ENCODE measurements at regions not wholly inside any gene's neighbourhood (a gene's known extent, or its start where the extent isn't known, plus 50 kb on each side); places are given as distances from the start of the nearest gene placed in this dataset.

DNA sequence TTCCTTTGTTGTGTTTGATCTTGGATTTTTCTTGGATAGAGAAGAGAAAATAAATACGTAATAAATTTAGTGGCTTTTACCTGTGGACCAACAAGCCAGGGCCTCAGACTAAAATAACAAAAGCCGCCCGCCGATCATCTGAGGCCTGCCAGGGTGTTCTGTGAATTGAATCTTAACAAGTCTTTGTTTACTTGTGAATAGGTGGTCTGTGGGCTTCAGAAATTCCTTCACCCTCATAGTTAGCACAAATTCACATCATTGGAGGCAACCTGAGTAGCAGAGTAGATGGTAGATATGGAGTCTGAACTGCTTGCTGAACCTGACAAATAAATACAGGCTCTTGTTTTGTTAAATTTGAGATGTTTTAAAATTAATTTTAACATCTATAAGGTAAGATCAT lies 176.3 kb upstream of the MTNR1B start:
- no peak overlapping the region for H3K27ac ChIP-seq (ENCODE audit: insufficient read depth in 1 of 2, low read depth in 1 of 2, low read length in 2 of 2, poor library complexity in 1 of 2, severe bottlenecking in 2 of 2)
- H3K4me1 ChIP-seq (ENCODE audit: control extremely low read depth in 1 of 4, control insufficient read depth in 4 of 4, insufficient read depth in 4 of 4, low read length in 3 of 4): peaks cover 6 to 13% (median 8%) of the 10 kb centered on the region in 4 experiments
- H3K27me3 ChIP-seq (replicated peaks in 2 of 5; ENCODE audit: control insufficient read depth in 4 of 5, insufficient read depth in 5 of 5, low read length in 4 of 5): no peaks in the 10 kb centered on the region
- CTCF ChIA-PET: no interaction called here
- H3K9me3 ChIP-seq (ENCODE audit: control extremely low read depth in 1 of 5, control insufficient read depth in 4 of 5, insufficient read depth in 2 of 5, low read depth in 1 of 5, low read length in 4 of 5): no peaks in the 10 kb centered on the region
- 100% methylated on average over 1 of the region's 4 CpGs for WGBS (ENCODE audit: insufficient coverage)
- no peaks in the 10 kb centered on the region for H3K36me3 ChIP-seq (ENCODE audit: control insufficient read depth in 4 of 4, insufficient read depth in 4 of 4, low read length in 3 of 4)
- no peak for DNase-seq
- POLR2A ChIA-PET: no interaction called here
- no peak overlapping the region for H3K4me3 ChIP-seq (ENCODE audit: control insufficient read depth in 1 of 7, extremely low read depth in 1 of 7, insufficient read depth in 4 of 7, low read depth in 2 of 7, low read length in 6 of 7)

DNA sequence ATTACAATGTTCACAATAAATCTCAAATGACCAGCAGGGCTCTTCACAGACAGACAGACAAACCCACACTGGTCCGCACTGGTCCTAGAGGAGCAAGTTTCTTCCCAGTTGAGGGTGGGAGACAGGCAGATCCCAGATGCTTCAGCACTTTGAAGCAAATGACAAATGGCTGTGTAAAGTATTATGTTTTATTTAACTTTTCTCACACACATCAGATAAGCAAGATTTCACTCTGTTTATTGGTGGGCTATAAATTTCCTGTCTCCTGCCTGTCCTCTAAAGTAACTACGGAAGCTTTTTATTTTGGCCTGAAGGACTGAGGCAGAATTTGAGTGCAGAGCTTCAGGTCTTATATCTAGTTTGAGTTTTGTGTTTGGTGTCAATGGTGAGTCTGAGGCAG lies 174.7 kb upstream of the MTNR1B start:
- Histone ChIP-seq H3K4me1 (ENCODE audit: control extremely low read depth in 1 of 4, control insufficient read depth in 4 of 4, insufficient read depth in 4 of 4, low read length in 3 of 4) (peaks cover 6 to 13% (median 8%) of the 10 kb centered on the region in 4 experiments), H3K36me3 (ENCODE audit: control insufficient read depth in 4 of 4, insufficient read depth in 4 of 4, low read length in 3 of 4) (no peaks in the 10 kb centered on the region), H3K9me3 (ENCODE audit: control extremely low read depth in 1 of 5, control insufficient read depth in 4 of 5, insufficient read depth in 2 of 5, low read depth in 1 of 5, low read length in 4 of 5) (no peaks in the 10 kb centered on the region), H3K27ac (ENCODE audit: insufficient read depth in 1 of 2, low read depth in 1 of 2, low read length in 2 of 2, poor library complexity in 1 of 2, severe bottlenecking in 2 of 2) (no peak overlapping the region), H3K4me3 (ENCODE audit: control insufficient read depth in 1 of 7, extremely low read depth in 1 of 7, insufficient read depth in 4 of 7, low read depth in 2 of 7, low read length in 6 of 7) (no peak overlapping the region), H3K27me3 (replicated peaks in 2 of 5; ENCODE audit: control insufficient read depth in 4 of 5, insufficient read depth in 5 of 5, low read length in 4 of 5) (no peaks in the 10 kb centered on the region)
- POLR2A ChIA-PET: no interaction called here
- WGBS (ENCODE audit: insufficient coverage): 100% methylated on average over 1 of the region's 2 CpGs
- no peak for DNase-seq
- CTCF ChIA-PET: no interaction called here

- no peak overlapping the region for H3K4me3 ChIP-seq (ENCODE audit: control insufficient read depth in 1 of 7, extremely low read depth in 1 of 7, insufficient read depth in 4 of 7, low read depth in 2 of 7, low read length in 6 of 7)
- ChIA-PET POLR2A (no interaction called here), CTCF (no interaction called here)
- H3K27ac ChIP-seq (ENCODE audit: insufficient read depth in 1 of 2, low read depth in 1 of 2, low read length in 2 of 2, poor library complexity in 1 of 2, severe bottlenecking in 2 of 2): no peak overlapping the region
- 80% methylated on average over 1 of the region's 1 CpG for WGBS (ENCODE audit: insufficient coverage)
- no peaks in the 10 kb centered on the region for H3K36me3 ChIP-seq (ENCODE audit: control insufficient read depth in 4 of 4, insufficient read depth in 4 of 4, low read length in 3 of 4)
- no peak for DNase-seq
- peaks cover 0 to under 1% (median under 1%) of the 10 kb centered on the region in 4 experiments for H3K4me1 ChIP-seq (ENCODE audit: control extremely low read depth in 1 of 4, control insufficient read depth in 4 of 4, insufficient read depth in 4 of 4, low read length in 3 of 4)
- no peaks in the 10 kb centered on the region for H3K27me3 ChIP-seq (replicated peaks in 2 of 5; ENCODE audit: control insufficient read depth in 4 of 5, insufficient read depth in 5 of 5, low read length in 4 of 5)
- H3K9me3 ChIP-seq (ENCODE audit: control extremely low read depth in 1 of 5, control insufficient read depth in 4 of 5, insufficient read depth in 2 of 5, low read depth in 1 of 5, low read length in 4 of 5): peaks cover 0 to 5% (median 0%) of the 10 kb centered on the region in 5 experiments
Observed at GRCh38 chr11:92796744-92797143, 172.7 kb upstream of the MTNR1B start.

GRCh38 chr11:92797874-92798273 lies 171.6 kb upstream of the MTNR1B start:
- no peak overlapping the region for H3K4me3 ChIP-seq (ENCODE audit: control insufficient read depth in 1 of 7, extremely low read depth in 1 of 7, insufficient read depth in 4 of 7, low read depth in 2 of 7, low read length in 6 of 7)
- POLR2A ChIA-PET: no interaction called here
- H3K27me3 ChIP-seq (replicated peaks in 2 of 5; ENCODE audit: control insufficient read depth in 4 of 5, insufficient read depth in 5 of 5, low read length in 4 of 5): no peaks in the 10 kb centered on the region
- no peak for DNase-seq
- H3K9me3 ChIP-seq (ENCODE audit: control extremely low read depth in 1 of 5, control insufficient read depth in 4 of 5, insufficient read depth in 2 of 5, low read depth in 1 of 5, low read length in 4 of 5): peaks cover 0 to 5% (median 0%) of the 10 kb centered on the region in 5 experiments
- no peak overlapping the region for H3K27ac ChIP-seq (ENCODE audit: insufficient read depth in 1 of 2, low read depth in 1 of 2, low read length in 2 of 2, poor library complexity in 1 of 2, severe bottlenecking in 2 of 2)
- CTCF ChIA-PET: no interaction called here
- no peaks in the 10 kb centered on the region for H3K4me1 ChIP-seq (ENCODE audit: control extremely low read depth in 1 of 4, control insufficient read depth in 4 of 4, insufficient read depth in 4 of 4, low read length in 3 of 4)
- WGBS (ENCODE audit: insufficient coverage): 100% methylated on average over 5 of the region's 6 CpGs
- no peaks in the 10 kb centered on the region for H3K36me3 ChIP-seq (ENCODE audit: control insufficient read depth in 4 of 4, insufficient read depth in 4 of 4, low read length in 3 of 4)

GRCh38 chr11:92801685-92802084 lies 167.8 kb upstream of the MTNR1B start:
- CTCF ChIA-PET: interaction anchor here (1.7 kb wide), 1 partner anchor 11 kb away, joined by 7 read pairs; no protein-coding TSS in a partner anchor
- Histone ChIP-seq H3K36me3 (ENCODE audit: control insufficient read depth in 4 of 4, insufficient read depth in 4 of 4, low read length in 3 of 4) (no peaks in the 10 kb centered on the region), H3K27ac (ENCODE audit: insufficient read depth in 1 of 2, low read depth in 1 of 2, low read length in 2 of 2, poor library complexity in 1 of 2, severe bottlenecking in 2 of 2) (no peak overlapping the region), H3K4me1 (ENCODE audit: control extremely low read depth in 1 of 4, control insufficient read depth in 4 of 4, insufficient read depth in 4 of 4, low read length in 3 of 4) (no peaks in the 10 kb centered on the region), H3K9me3 (ENCODE audit: control extremely low read depth in 1 of 5, control insufficient read depth in 4 of 5, insufficient read depth in 2 of 5, low read depth in 1 of 5, low read length in 4 of 5) (peaks cover 0 to 5% (median 0%) of the 10 kb centered on the region in 5 experiments), H3K27me3 (replicated peaks in 2 of 5; ENCODE audit: control insufficient read depth in 4 of 5, insufficient read depth in 5 of 5, low read length in 4 of 5) (no peaks in the 10 kb centered on the region), H3K4me3 (ENCODE audit: control insufficient read depth in 1 of 7, extremely low read depth in 1 of 7, insufficient read depth in 4 of 7, low read depth in 2 of 7, low read length in 6 of 7) (no peak overlapping the region)
- POLR2A ChIA-PET: no interaction called here
- WGBS (ENCODE audit: insufficient coverage): 97% methylated on average over 13 of the region's 13 CpGs
- DNase-seq: no peak

DNA sequence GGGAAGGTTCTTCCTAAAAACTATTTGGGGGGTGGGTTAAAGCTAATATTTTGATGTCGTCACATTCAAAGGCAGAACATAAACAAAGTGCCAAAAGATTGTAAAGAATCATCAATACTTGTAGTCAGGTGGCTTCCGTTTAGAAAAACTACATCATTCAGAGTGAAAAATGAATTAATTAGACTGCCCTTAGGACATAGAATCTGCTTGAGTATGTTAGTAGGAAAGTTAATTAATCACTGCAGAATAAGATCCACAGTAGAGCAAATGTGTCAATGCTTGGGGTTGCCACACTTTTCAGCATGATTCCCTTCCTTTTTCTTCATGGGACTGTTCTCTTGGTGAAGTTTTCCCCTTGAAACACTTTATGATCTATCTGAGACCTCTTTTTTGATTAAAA lies 166.8 kb upstream of the MTNR1B start:
- no peaks in the 10 kb centered on the region for H3K27me3 ChIP-seq (replicated peaks in 2 of 5; ENCODE audit: control insufficient read depth in 4 of 5, insufficient read depth in 5 of 5, low read length in 4 of 5)
- H3K36me3 ChIP-seq (ENCODE audit: control insufficient read depth in 4 of 4, insufficient read depth in 4 of 4, low read length in 3 of 4): no peaks in the 10 kb centered on the region
- H3K27ac ChIP-seq (ENCODE audit: insufficient read depth in 1 of 2, low read depth in 1 of 2, low read length in 2 of 2, poor library complexity in 1 of 2, severe bottlenecking in 2 of 2): no peak overlapping the region
- ChIA-PET CTCF (interaction anchor here (1.7 kb wide), 1 partner anchor 10 kb away, joined by 7 read pairs; no protein-coding TSS in a partner anchor), POLR2A (no interaction called here)
- DNase-seq: no peak
- no peak overlapping the region for H3K4me3 ChIP-seq (ENCODE audit: control insufficient read depth in 1 of 7, extremely low read depth in 1 of 7, insufficient read depth in 4 of 7, low read depth in 2 of 7, low read length in 6 of 7)
- H3K9me3 ChIP-seq (ENCODE audit: control extremely low read depth in 1 of 5, control insufficient read depth in 4 of 5, insufficient read depth in 2 of 5, low read depth in 1 of 5, low read length in 4 of 5): peaks cover 0 to 5% (median 0%) of the 10 kb centered on the region in 5 experiments
- no peaks in the 10 kb centered on the region for H3K4me1 ChIP-seq (ENCODE audit: control extremely low read depth in 1 of 4, control insufficient read depth in 4 of 4, insufficient read depth in 4 of 4, low read length in 3 of 4)
- 100% methylated on average over 2 of the region's 2 CpGs for WGBS (ENCODE audit: insufficient coverage)

- CTCF ChIA-PET: no interaction called here
- no peak overlapping the region for H3K4me3 ChIP-seq (ENCODE audit: control insufficient read depth in 1 of 7, extremely low read depth in 1 of 7, insufficient read depth in 4 of 7, low read depth in 2 of 7, low read length in 6 of 7)
- POLR2A ChIA-PET: no interaction called here
- H3K27me3 ChIP-seq (replicated peaks in 2 of 5; ENCODE audit: control insufficient read depth in 4 of 5, insufficient read depth in 5 of 5, low read length in 4 of 5): no peaks in the 10 kb centered on the region
- no CpG with 5 or more reads among the region's 1 CpG for WGBS (ENCODE audit: insufficient coverage)
- no peaks in the 10 kb centered on the region for H3K36me3 ChIP-seq (ENCODE audit: control insufficient read depth in 4 of 4, insufficient read depth in 4 of 4, low read length in 3 of 4)
- no peak for DNase-seq
- no peaks in the 10 kb centered on the region for H3K4me1 ChIP-seq (ENCODE audit: control extremely low read depth in 1 of 4, control insufficient read depth in 4 of 4, insufficient read depth in 4 of 4, low read length in 3 of 4)
- H3K9me3 ChIP-seq (ENCODE audit: control extremely low read depth in 1 of 5, control insufficient read depth in 4 of 5, insufficient read depth in 2 of 5, low read depth in 1 of 5, low read length in 4 of 5): peaks cover 0 to 5% (median 0%) of the 10 kb centered on the region in 5 experiments
- no peak overlapping the region for H3K27ac ChIP-seq (ENCODE audit: insufficient read depth in 1 of 2, low read depth in 1 of 2, low read length in 2 of 2, poor library complexity in 1 of 2, severe bottlenecking in 2 of 2)
Observed at GRCh38 chr11:92803391-92803790, 166.1 kb upstream of the MTNR1B start.
